ENCODE measurements at regions not wholly inside any gene's neighbourhood (a gene's known extent, or its start where the extent isn't known, plus 50 kb on each side); places are given as distances from the start of the nearest gene placed in this dataset.
A peak's percentile ranks its signal among the peaks of the same experiment; 100 is the strongest.

- Histone ChIP-seq H3K27ac (ENCODE audit: low read depth, low read length) (no peak overlapping the region), H3K36me3 (ENCODE audit: control insufficient read depth in 1 of 2, insufficient read depth in 2 of 2, low read length in 2 of 2) (no peaks in the 10 kb centered on the region), H3K4me1 (ENCODE audit: control insufficient read depth in 1 of 2, insufficient read depth in 2 of 2, low read length in 2 of 2) (peaks cover 0 to 7% of the 10 kb centered on the region in 2 experiments; a peak in 1 of 4 replicates), H3K9me2 (ENCODE audit: insufficient read depth) (no peaks in the 10 kb centered on the region), H3K4me2 (ENCODE audit: low read length) (peak overlapping the region; percentile 32; the same call in 1 of the 2 replicates), H4K20me1 (ENCODE audit: insufficient read depth) (no peaks in the 10 kb centered on the region), H3K4me3 (replicated peaks in 1 of 2; ENCODE audit: low read depth in 1 of 2, low read length in 2 of 2) (no peak overlapping the region), H3K27me3 (ENCODE audit: insufficient read depth, low read length) (no peaks in the 10 kb centered on the region), H2AFZ (ENCODE audit: low read depth, low read length, poor library complexity, severe bottlenecking) (peak overlapping the region; percentile 63), H3K9me3 (ENCODE audit: control insufficient read depth in 1 of 2, insufficient read depth in 1 of 2, low read depth in 1 of 2, low read length in 2 of 2) (no peaks in the 10 kb centered on the region), H3K9ac (ENCODE audit: low read length) (no peak overlapping the region), H3K79me2 (ENCODE audit: insufficient read depth, low read length) (no peaks in the 10 kb centered on the region)
- no peak for ATAC-seq
- TF ChIP-seq REST (IDR thresholded peaks at IDR 0.05; ENCODE audit: low read depth) (no peak), ZFX (IDR thresholded peaks at IDR 0.05) (no peak), ZNF274 (IDR thresholded peaks at IDR 0.05; ENCODE audit: low read depth, low read length) (no peak), EZH2phosphoT487 (IDR thresholded peaks at IDR 0.05; ENCODE audit: borderline replicate concordance) (no peak), FOSL1 (IDR thresholded peaks at IDR 0.05; ENCODE audit: low read depth) (no peak), ZBTB33 (IDR thresholded peaks at IDR 0.05; ENCODE audit: extremely low read depth, insufficient replicate concordance, low read length) (no peak), POLR2A (IDR thresholded peaks at IDR 0.05; ENCODE audit: borderline replicate concordance, extremely low read depth, insufficient read depth, insufficient read length) (no peak), EZH2 (IDR thresholded peaks at IDR 0.05) (no peak), EGR1 (IDR thresholded peaks at IDR 0.05; ENCODE audit: low read depth) (no peak), CEBPB (IDR thresholded peaks at IDR 0.05; ENCODE audit: low read depth) (no peak), TCF7L2 (IDR thresholded peaks at IDR 0.05; ENCODE audit: borderline replicate concordance, extremely low read depth, insufficient read depth, insufficient read length) (no peak), SP1 (IDR thresholded peaks at IDR 0.05; ENCODE audit: low read depth) (no peak)
- TF ChIP-seq, protein P1, sequence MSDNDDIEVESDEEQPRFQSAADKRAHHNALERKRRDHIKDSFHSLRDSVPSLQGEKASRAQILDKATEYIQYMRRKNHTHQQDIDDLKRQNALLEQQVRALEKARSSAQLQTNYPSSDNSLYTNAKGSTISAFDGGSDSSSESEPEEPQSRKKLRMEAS (IDR thresholded peaks at IDR 0.05): no peak
- CTCF ChIA-PET: no interaction called here
- intact Hi-C loops (cut with micrococcal nuclease): no loop called here
- RAD21 ChIA-PET (ENCODE audit: low non-redundant PET in 1 of 2, low total read pairs in 2 of 2, uncharacterized antibody in 2 of 2, unreplicated experiment in 2 of 2): no interaction called here
- BruUV-seq (replicated peaks): no TSS peak
- POLR2A ChIA-PET: no interaction called here
- DNase-seq (ENCODE audit: low read depth, low spot score): no peak
Measured at GRCh38 chr2:146477383-146477782, 1367.4 kb upstream of the ACVR2A start.
